ENCODE measurements at regions not wholly inside any gene's neighbourhood (a gene's known extent, or its start where the extent isn't known, plus 50 kb on each side); places are given as distances from the start of the nearest gene placed in this dataset.

DNA sequence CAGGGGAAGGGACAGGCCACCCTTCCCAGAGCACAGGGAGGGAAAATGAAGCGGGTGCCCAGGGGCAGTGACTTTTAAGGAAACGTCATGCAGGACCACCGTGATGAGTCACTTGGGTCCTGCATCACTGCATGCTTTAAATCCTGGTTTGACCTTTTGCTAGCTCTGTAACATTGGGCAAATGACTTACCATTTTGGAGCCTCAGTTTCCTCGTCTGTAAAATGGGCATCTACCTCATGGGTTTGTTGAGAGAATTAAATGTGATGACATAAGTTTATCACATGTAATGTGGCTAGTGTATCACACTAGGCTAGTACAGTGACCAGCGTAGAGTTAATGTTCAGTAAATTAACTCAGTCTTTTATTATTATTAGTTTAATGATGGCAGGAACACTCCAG is 114.8 kb upstream of the IGSF21 start:
- TF ChIP-seq, protein P1, sequence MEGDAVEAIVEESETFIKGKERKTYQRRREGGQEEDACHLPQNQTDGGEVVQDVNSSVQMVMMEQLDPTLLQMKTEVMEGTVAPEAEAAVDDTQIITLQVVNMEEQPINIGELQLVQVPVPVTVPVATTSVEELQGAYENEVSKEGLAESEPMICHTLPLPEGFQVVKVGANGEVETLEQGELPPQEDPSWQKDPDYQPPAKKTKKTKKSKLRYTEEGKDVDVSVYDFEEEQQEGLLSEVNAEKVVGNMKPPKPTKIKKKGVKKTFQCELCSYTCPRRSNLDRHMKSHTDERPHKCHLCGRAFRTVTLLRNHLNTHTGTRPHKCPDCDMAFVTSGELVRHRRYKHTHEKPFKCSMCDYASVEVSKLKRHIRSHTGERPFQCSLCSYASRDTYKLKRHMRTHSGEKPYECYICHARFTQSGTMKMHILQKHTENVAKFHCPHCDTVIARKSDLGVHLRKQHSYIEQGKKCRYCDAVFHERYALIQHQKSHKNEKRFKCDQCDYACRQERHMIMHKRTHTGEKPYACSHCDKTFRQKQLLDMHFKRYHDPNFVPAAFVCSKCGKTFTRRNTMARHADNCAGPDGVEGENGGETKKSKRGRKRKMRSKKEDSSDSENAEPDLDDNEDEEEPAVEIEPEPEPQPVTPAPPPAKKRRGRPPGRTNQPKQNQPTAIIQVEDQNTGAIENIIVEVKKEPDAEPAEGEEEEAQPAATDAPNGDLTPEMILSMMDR (IDR thresholded peaks at IDR 0.05), result no peak
- no peak for TF ChIP-seq EZH2 (IDR thresholded peaks at IDR 0.05; ENCODE audit: borderline replicate concordance, insufficient read depth, low read depth, low read length, poor library complexity, severe bottlenecking)
